Central memory CD4-positive, alpha-beta T cell (primary cell): ENCODE measurements at regions not wholly inside any gene's neighbourhood (a gene's known extent, or its start where the extent isn't known, plus 50 kb on each side); places are given as distances from the start of the nearest gene placed in this dataset.
"Not testable (repeated sequence)": the region's sequence is repeated elsewhere in the genome, so short reads cannot be mapped to it uniquely, and the experiment has no call there.

ENCODE experiments used
- DNase-seq: peaks from one replicate; pipeline ENCODE4 v3.0.0; 2022

- DNase-seq: no peak
Measured at GRCh38 chr15:87752250-87752951, 504.1 kb downstream of the NTRK3 start.

DNA sequence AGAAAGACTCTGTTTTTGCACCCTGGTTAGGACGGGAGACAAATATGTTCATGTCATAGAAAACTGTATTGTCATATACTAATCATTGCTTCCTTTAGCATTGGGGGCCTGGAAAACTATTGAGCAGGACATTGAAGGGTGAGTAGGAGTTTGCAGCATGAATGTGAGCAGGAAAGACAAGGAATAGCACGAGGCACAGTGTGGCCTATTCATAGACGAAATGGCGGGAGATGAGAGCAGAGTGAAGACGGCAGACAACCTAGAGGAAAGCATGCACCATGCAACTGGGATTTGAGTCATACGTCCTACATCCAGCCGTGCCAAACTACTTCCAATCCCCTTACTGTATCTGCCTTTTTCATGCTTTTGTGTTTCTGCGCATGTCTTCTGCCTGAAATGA is 508.1 kb downstream of the NTRK3 start:
- no peak for DNase-seq

DNA sequence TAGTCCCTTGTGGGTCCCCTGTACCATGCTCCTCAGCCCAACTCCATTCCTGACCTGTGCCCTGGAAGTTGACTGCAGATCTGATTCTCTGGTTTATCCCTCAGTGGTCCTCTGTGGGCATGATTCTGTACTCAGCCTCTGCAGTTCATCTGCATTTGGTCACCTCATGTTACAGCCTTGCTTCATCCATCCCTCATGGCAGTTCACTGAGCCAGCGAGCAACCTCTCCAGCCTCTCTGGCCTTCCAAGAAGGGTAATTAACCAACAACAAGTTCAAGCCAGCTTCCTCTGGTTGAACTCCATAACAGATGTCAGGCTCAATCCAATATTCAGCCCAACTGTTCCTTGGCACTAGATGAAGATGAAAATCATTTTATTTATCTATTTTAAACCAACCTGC is 509.5 kb downstream of the NTRK3 start:
- DNase-seq: no peak

GRCh38 chr15:87746333-87746732 is 510.2 kb downstream of the NTRK3 start:
- DNase-seq: no peak

DNA sequence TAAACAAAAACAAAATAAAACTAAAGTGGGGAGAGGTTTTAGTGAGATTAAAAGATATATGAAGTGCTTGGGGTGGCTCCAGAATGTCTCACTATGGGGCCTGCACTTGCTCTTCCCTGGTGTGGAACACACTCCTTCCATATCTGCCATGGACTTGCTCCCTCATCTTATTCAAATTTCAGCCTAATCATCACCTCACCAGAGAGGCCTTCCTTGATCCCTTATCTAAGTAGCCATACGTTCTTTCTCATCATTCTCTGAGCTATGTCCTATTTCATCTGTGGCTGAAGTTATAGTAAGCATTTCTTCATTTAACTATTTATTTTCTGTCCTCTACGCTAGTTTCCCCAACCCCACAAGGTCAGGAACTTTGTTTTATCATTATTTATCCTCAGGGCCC is 511.7 kb downstream of the NTRK3 start:
- DNase-seq: no peak

DNA sequence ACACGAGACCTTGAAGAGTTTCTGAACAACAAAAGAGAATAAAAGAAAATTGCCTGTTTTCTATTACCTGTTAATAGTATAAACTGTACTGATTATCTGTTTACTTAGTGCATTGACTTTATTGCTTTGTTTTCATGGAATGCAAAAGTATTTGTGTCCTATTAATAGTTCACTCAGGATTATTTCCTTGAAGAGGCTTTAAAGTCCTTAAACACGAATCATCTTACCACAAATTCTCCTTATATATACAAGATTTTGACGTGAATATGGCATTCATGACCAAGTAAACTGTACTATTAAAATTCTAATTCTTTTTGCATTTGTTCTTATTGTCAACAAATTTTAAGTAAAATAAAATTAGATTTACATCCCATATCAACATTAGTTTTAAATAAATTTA is 513.0 kb downstream of the NTRK3 start:
- DNase-seq: no peak

DNA sequence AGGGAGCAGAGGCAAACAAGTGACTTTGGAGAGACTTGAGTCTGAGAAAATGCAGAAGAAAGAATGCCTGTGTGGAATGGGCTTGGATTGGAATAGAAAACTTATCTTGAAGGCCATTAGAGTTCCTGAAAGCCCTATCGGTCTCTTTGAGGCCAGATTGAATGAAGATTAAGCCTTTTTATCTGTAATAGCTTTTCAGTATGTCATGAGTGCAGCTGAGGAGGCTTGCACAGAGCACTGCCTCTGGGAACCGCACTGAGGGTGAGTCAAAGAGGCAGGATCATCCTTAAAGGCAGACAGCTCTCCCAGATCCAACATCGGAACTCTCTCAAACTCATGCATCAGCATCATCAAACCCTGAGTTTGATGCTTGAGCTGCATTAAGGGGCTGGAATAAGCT is 515.2 kb downstream of the NTRK3 start:
- DNase-seq: no peak

- no peak for DNase-seq
Measured at GRCh38 chr15:87740655-87741344, 515.7 kb downstream of the NTRK3 start.

GRCh38 chr15:87739866-87740265 is 516.7 kb downstream of the NTRK3 start:
- DNase-seq: no peak

DNA sequence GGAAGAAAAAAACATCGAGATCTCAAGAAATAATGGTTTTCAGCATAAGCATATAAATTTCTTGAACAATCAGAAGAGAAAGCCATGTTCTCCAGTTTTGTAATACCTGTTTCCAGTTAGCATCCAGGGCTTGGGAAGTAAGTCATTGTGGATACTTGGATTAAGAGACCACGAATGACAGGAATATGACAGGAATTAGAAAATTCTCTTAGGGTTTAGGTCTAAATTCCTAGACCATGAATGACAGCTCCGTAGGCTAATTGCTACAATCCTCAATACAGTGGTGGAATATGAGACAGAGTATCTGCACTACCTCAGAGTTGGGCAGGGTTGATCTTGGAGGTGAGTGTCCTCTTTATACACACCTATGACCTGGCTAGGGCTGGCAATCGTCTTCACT is 517.5 kb downstream of the NTRK3 start:
- DNase-seq: no peak

GRCh38 chr15:87737460-87737859 is 519.1 kb downstream of the NTRK3 start:
- DNase-seq: not testable (repeated sequence)

DNA sequence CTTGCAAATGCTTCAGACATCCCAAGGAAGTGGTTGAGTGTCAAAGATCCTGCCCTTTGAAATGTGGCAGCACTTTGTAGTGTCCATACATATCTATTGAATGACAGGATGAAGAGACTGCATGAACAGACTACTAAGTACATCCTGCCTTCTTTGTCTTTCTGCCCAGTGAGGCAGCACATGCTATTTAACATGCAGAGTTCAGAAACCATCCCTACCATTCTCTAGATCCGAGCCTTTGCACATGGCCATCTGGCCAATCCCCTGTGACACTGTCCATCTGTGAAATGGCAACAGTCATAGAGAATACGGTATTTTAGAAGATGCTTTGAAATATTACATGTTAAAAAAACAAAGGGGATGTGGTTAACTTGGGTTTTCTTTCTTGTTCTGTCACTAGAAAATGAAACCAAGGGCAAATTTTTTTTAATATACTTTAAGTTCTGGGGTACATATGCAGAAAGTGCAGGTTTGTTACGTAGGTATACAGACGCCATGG is 519.6 kb downstream of the NTRK3 start:
- DNase-seq: peak; percentile 33

GRCh38 chr15:87736401-87736800 is 520.1 kb downstream of the NTRK3 start:
- no peak for DNase-seq

DNA sequence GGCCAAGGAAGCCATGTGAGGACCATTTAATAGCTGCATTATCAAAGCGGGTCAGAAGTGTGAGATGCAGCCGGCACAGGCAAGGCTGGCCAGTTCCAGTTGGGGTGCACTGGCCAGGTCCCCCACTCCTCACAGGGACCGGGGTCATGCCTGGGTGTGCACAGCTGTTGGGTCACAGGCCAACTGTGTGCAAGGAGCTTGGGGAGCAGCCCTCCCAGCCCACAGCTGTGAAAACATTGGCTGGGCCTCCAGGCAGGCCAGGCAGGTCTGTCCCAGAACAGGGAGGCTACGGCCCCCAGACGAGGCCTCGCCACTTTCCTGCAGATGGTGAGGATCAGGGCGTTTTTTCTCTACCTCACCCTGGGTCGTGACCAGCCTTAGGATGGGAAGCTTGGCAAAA is 521.0 kb downstream of the NTRK3 start:
- DNase-seq: no peak

DNA sequence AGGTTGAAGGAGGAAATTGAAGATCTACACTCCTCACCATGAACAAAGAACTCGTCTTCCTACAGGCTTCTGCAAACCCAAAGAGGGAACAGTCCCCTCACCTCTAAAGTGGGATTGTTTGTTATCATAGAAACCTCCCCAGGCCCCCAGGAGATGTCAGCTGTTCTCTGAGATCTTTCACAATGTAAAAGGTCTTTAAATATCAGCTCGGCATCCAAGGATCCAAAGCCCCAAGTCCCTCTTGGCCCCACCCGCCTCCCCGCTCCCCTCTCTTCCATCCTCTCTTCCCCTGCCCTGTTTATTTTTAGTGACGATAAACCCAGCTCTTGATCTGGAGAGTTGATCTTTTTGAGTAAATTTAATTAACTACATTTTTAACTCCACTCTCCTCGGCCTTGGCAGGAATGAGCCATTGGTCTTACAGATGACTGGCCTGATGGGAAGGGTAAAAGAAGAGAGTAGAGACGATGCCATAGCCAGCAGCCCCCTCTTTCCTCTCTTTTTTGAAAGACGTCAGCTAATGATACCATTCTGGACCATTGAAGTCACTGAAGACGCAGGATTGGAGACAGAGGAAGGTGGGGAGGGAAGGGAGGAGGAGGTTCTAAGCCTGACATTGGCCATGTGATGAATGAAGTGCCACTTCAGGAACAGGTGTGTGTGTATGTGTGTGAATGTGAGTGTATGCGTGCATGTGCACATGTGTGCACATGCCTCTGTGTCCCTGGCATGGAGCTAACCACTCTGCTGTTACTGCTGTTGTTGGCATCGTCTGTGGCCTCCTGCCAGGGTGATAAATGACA is 521.8 kb downstream of the NTRK3 start:
- no peak for DNase-seq

GRCh38 chr15:87733977-87734376 is 522.6 kb downstream of the NTRK3 start:
- DNase-seq: no peak

GRCh38 chr15:87733541-87733941 is 523.0 kb downstream of the NTRK3 start:
- DNase-seq: no peak

DNA sequence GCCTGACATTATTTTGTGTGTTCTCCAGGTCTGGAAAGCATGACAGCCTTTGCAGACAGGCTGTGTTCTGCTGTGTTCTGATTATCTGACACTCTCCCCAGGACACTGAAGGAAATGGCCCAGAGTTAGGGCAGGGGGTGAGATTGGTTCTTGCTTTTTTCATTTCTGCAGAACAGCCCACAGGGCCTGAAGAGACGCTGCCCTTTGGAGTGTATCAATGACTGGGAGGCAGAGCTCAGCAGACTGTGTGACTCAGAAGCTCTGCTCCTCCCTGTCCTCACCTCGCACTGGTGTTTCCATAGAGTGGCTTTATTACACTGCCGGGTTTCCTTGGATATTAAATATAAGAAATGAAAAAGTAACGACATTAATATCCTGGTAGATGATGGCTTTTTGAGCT is 523.6 kb downstream of the NTRK3 start:
- DNase-seq: no peak

DNA sequence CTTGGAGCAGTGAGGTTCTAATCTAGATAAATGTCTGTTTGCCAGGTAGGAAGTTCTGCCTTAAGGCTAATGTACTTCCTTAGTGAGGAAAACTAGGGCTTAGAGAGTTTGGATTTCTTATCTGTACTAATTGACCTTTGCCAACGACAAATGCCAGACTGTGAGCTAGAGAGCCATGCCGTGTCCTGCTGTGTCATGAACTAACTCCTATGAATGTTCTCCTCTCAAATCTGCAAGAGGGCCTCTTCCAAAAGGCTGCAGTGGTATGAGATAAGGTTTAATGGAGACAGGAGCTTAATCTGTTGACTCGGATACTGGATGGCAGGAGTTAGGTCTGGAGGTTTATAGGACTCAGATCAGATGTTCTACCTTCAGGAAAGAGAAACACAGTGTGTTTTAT is 524.9 kb downstream of the NTRK3 start:
- no peak for DNase-seq

GRCh38 chr15:87730706-87731105 is 525.8 kb downstream of the NTRK3 start:
- DNase-seq: no peak

GRCh38 chr15:87728998-87729397 is 527.5 kb downstream of the NTRK3 start:
- no peak for DNase-seq

- DNase-seq: no peak
Measured at GRCh38 chr15:87727073-87727472, 529.5 kb downstream of the NTRK3 start.

DNA sequence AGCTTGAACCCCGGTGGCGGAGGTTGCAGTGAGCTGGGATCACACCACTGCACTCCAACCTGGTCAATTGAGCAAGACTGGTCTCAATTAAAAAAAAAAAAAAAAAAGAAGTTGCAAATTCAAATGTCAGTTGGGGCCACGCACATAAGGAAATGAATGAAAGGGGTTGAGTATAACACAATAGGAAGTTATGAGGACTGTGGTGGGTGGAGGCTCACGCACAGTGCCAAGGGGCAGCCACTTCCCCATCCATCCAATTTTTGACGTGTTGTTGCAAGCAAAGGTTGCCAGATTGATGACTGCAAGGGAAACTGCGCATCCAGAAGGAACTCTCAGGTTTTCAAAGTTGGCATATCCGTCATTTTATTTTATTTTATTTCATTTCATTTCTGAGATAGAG is 532.2 kb downstream of the NTRK3 start:
- no peak for DNase-seq
